Heart right ventricle (tissue), 16 donors: ENCODE measurements at regions not wholly inside any gene's neighbourhood (a gene's known extent, or its start where the extent isn't known, plus 50 kb on each side); places are given as distances from the start of the nearest gene placed in this dataset.

ENCODE experiments used
- ATAC-seq, 8 donors: fragments of 200-7000 bp; cut with Tn5 transposase; one replicate each; pipeline ENCODE4 v1.9.1; 2020; ENCODE audit warnings: mild to moderate bottlenecking in 8 of 8, moderate library complexity in 8 of 8, moderate number of reproducible peaks in 1 of 8
- DNase-seq, 2 donors: peaks; one replicate each; pipeline ENCODE4 v3.0.0-alpha.2; 2020
- H3K27ac ChIP-seq, 10 donors: fragments of 200-600 bp; sonication (generic) in 2 of 10; one replicate each; pipeline versions ENCODE4 v1.5.0 to v1.8.0; 2020 to 2022; ENCODE audit warnings: mild to moderate bottlenecking in 3 of 10
- H3K27me3 ChIP-seq, 7 donors: fragments of 200-600 bp; one replicate each; pipeline ENCODE4 v1.8.0; 2021 to 2022; ENCODE audit warnings: mild to moderate bottlenecking in 2 of 7
- H3K36me3 ChIP-seq, 9 donors: fragments of 200-600 bp; sonication (generic) in 1 of 9; one replicate each; pipeline versions ENCODE4 v1.5.0 to v1.8.0; 2020 to 2022; ENCODE audit warnings: mild to moderate bottlenecking in 2 of 9
- H3K4me1 ChIP-seq, 9 donors: fragments of 200-600 bp; sonication (generic) in 1 of 9; one replicate each; pipeline versions ENCODE4 v1.5.0 to v1.8.0; 2020 to 2022; ENCODE audit warnings: mild to moderate bottlenecking in 4 of 9
- H3K4me3 ChIP-seq, 10 donors: fragments of 200-600 bp; sonication (generic) in 2 of 10; one replicate each; pipeline versions ENCODE4 v1.5.0 to v1.8.0; 2020 to 2022; ENCODE audit warnings: mild to moderate bottlenecking in 7 of 10, moderate library complexity in 2 of 10
- H3K9me3 ChIP-seq, 11 donors: fragments of 200-600 bp in 10 of 11; sonication (generic) in 2 of 11; one replicate each; pipeline versions ENCODE4 v1.5.0 to v1.8.0; 2013 to 2022; ENCODE audit warnings: mild to moderate bottlenecking in 2 of 11, control low read depth in 1 of 11, moderate library complexity in 1 of 11
- CTCF ChIP-seq, 9 donors: fragments of 200-600 bp; sonication (generic) in 2 of 9; IDR thresholded peaks; one replicate each; pipeline versions ENCODE4 v1.5.0 to v1.8.0; 2021 to 2022; ENCODE audit warnings: antibody characterized with exemption in 9 of 9, mild to moderate bottlenecking in 5 of 9, moderate library complexity in 1 of 9
- WGBS, 2 donors: extraction: QIAGEN DNeasy Blood & Tissue Kit; methylation state at CpG; one replicate each; pipeline ENCODE4 v1.1.7; 2013; ENCODE audit warnings: inconsistent platforms in 1 of 2; 5-methylcytosine and 5-hydroxymethylcytosine counted together
- intact Hi-C, 10 donors: fragments of 100-400 bp; cut with DNase I; formaldehyde crosslinking; loops; one replicate each; pipeline versions ENCODE4 v1.11.1 to v1.14.2; 2022
- donor health status: Arrhythmogenic right ventricular cardiomyopathy.
- donor health status: ischemic (EF 13 %, LVEDD 7.1; RV severe dilation, severe dysfunction).
- donor health status: healthy with polysubstance abuse.
- donor health status: DM: no; HTN: yes; CAD: no.
- donor health status: DM: no; HTN: no; CAD: no.
- donor health status: ischemic (EF 25% LVEDD 6.9; RV normal size, moderate dysfunction).
- donor health status: ischemic (EF 25% LVEDD 5.7; RV mildly dilated, moderate dysfunction).
- donor health status: healthy.
- donor health status: DM: yes; HTN: yes; CAD: no.
- donor health status: Ischemic cardiomyopathy.
- donor health status: ischemic (EF 35%, LVEDD 5.7; RV mildly dilated, moderate dysfunction).
- donor health status: nonischemic (EF 11% LVEDD 7.7; RV severe dilation, severe dysfunction).
- donor health status: DM: yes; HTN: yes; CAD: no.
- donor health status: PGD.
- donor health status: ischemic (EF 29% LVEDD 5.4; RV normal size, mild dysfunction).
- donor health status: nonischemic (EF 23%, LVEDD 6.1; RV moderate dilation, normal function).

GRCh38 chr1:60924964-60925798 is 157.2 kb upstream of the NFIA start:
- no peak for DNase-seq
- intact Hi-C loops, result no loop called here
- 29 to 34% methylated on average over 14 of the region's 14 CpGs for WGBS, 2 donors
- Histone ChIP-seq H3K27me3 (no peaks in the 10 kb centered on the region), H3K9me3 (no peaks in the 10 kb centered on the region), H3K36me3 (no peaks in the 10 kb centered on the region), H3K4me1 (peaks cover 5 to 37% (median 32%) of the 10 kb centered on the region in 9 donors), H3K27ac (no peak overlapping the region), H3K4me3 (peak overlapping the region in 4 of 10 donors; percentile 13 to 25 (median 18))
- peak in 6 of 8 donors; percentile 17 to 45 (median 36) for ATAC-seq
- TF ChIP-seq CTCF (IDR thresholded peaks at IDR 0.05), result no peak

- 94 to 95% methylated on average over 3 of the region's 3 CpGs for WGBS, 2 donors
- Histone ChIP-seq H3K27ac (peak overlapping the region in 2 of 10 donors; percentile 19 to 29), H3K4me3 (no peak overlapping the region), H3K9me3 (no peaks in the 10 kb centered on the region), H3K4me1 (peaks cover 5 to 37% (median 32%) of the 10 kb centered on the region in 9 donors), H3K36me3 (no peaks in the 10 kb centered on the region), H3K27me3 (no peaks in the 10 kb centered on the region)
- intact Hi-C loops, result no loop called here
- DNase-seq (no peak), ATAC-seq (peak in 2 of 8 donors; percentile 26 to 42)
- no peak for TF ChIP-seq CTCF (IDR thresholded peaks at IDR 0.05)
These were observed 158.2 kb upstream of the NFIA start for GRCh38 chr1:60924165-60924564.

- H3K27ac ChIP-seq, result peak overlapping the region in 4 of 10 donors; percentile 7 to 29 (median 18)
- ATAC-seq, result peak in 4 of 8 donors; percentile 27 to 61 (median 50)
These were observed 158.8 kb upstream of the NFIA start for GRCh38 chr1:60923389-60924087.

More at GRCh38 chr1:60923389-60924087, 158.8 kb upstream of the NFIA start:
- Histone ChIP-seq H3K4me3 (no peak overlapping the region), H3K36me3 (no peaks in the 10 kb centered on the region), H3K4me1 (peaks cover 5 to 37% (median 32%) of the 10 kb centered on the region in 9 donors), H3K9me3 (no peaks in the 10 kb centered on the region), H3K27me3 (no peaks in the 10 kb centered on the region)
- no peak for TF ChIP-seq CTCF (IDR thresholded peaks at IDR 0.05)
- intact Hi-C loops, result no loop called here
- no peak for DNase-seq
- WGBS, 2 donors, result 22 to 26% methylated on average over 5 of the region's 5 CpGs
